NCI-H146 treated with DMSO at 0.1 percent for 48 hours (cell line): ENCODE measurements at regions not wholly inside any gene's neighbourhood (a gene's known extent, or its start where the extent isn't known, plus 50 kb on each side); places are given as distances from the start of the nearest gene placed in this dataset.
A peak's percentile ranks its signal among the peaks of the same experiment; 100 is the strongest.

Source experiments
- DNase-seq: peaks from one replicate; lab custom pipeline; 2025; ENCODE audit not compliant: unreplicated experiment; lab: John Stamatoyannopoulos, UW

DNA sequence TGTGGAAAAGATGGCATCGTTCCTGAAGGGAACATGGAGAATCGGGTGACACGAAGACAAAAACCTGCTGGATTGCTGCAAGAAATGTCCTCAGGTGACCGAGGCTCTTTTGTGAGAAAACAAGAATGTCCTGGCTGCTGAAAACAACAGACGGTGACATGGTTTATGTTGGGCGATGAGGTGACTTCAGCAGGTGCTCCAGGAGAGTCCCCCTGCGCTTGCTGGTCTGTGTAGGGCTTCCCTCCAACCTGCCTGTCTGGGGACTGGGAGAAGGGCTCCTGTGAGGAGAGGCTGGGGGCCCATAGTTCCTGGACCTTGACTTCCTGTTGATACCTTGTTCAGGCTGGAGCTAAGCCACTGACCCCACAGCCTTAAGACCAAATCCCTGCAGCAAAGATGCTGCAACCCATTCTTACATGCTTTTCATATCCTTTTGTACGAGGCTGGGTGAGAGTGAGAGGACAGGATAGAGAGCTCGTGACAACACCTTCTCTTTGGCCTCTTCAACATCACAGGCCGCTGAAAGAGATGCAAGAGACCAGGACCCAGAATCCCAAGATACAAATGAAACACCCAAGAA lies 134.8 kb downstream of the CD83 start:
- no peak for DNase-seq

DNA sequence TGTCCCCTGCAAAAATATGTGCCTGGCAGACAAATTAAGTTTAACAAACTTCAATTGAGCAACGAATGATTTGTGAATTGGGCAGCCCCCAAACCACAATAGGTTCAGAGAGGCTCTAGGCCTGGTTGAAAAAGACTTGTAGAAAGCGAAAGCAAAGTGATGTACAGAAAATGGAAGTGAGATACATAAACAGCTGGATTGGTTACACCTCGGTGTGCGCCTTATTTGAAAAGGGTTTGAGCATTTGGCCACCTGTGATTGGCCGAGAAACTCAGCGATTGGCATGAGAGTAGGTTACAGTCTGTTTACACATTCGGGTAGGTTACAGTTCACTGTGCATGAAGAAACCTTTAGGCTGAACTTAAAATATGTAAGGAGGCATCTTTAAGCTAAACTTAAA lies 136.9 kb downstream of the CD83 start:
- no peak for DNase-seq

DNA sequence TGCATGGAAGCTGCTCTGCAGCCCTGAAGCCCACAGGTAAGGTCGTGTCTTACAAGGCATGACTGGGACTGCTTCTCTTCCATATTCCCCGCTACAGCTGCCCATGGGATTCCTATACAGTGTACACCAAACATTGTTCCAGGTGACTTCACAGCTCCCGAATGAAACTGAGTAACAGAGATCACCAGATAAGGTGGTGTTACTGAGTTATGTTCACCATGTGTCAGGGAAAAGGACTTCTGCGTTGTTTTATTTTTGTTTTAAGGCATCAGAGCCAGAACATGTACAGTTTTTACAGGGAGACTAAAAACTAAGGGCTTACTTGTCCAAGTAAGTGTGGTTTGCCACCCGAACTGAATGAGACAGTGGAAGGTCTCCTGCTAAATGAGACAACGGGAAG lies 138.3 kb downstream of the CD83 start:
- DNase-seq = no peak

DNA sequence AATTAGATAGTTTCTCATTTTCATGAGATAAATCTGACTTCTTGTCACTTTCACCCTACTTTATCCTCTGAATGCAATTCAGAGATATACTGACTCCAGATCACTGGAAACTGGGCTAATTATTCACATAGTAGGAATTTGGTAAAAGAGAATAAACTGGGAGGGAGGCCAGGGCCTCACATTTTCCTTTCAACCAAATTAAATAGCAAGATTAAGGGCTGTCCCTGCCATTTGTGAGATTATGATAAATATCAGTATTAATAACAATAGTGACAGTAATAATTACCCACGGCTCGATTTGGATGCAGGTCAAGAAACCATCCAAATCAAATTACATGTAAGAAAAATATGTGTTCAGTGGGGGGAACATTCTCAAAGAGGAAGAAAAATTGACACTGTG lies 140.5 kb downstream of the CD83 start:
- DNase-seq = no peak

DNA sequence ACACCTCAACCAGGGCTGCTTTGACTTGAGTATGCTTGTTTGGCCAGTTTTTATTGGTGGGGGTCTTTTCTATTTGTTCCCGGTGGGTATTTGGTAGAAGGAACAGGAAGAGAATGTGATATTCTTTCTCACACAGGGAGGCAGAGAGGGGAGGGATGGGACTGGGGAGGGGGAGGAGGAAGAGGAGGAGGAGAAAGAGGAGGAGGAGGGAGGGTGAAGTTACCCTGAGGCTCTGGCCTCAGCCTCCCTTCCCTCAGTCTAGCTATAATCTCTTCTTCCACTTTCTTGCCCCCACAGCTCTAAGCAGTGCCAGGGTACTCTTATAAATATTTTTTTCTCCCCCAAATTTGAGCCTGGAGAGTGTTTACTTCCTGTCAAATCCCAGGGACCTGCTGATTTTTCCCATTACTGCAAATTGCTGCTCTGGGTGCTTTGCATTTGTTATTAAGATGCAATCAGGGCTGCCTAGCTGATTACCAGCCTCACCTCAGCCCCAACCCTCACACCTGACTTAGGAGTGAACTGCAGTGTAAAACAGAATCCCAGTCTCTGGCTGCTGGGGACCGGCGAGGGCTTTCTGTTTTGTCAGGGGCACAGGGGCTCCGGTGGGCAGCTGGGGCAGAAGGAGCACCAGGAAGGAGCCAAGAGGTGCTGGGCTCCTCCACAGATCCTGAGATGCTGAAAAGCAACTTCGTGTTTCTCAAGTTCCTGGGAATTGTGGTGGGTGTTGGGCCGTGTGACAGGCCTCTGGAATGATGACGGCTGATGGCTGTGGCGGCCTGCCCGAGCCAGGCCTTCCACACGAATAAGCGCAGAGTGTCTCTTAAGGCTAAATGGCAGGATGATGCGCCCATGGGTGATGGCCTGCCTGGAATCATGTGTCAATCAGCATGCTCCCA lies 141.4 kb downstream of the CD83 start:
- DNase-seq = no peak

DNA sequence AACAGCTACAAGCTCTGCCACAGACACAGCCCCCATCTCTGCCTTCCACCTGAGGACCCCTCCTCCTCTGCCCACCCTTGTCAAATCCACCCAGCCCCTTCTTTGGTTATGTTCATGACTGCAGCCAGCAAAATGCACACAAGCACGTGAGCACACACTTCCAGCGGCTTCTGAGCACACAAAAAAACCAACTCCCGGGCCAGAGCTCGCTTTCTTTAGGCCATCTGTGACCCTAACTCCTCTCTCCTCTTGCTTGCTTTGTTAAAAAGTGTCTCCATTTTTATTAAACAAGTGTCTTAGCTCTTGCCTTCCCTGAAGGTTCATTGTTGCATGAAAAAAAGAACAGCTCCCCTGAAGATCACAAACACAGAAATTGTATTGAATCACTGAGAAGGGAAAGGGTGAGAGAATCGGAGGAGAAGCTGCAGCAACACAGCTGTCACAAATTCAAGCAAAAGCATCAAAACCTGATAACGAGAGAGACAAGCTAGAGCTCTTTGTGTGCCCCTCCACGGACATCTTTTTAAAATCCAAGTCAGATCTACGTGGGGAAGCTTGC lies 142.1 kb downstream of the CD83 start:
- no peak for DNase-seq

DNA sequence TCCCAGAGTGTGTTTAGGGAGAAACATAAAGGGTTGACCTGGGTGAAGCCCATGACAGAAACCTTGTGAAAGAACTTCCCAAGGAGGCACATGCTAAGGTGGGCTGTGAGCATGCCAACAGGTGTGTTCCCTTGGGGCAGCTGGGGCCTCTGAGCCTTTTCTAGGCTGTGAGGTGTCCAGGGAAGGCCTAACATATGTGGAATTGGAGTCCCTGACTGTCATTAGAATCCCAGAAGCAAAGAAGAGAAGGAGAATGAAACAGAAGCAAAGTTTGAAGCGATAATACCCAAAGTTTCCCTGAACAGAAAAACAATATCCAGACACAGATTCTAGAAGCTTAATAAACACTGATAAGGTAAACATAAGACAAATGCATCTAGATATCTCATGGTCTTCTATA lies 143.3 kb downstream of the CD83 start:
- no peak for DNase-seq

DNA sequence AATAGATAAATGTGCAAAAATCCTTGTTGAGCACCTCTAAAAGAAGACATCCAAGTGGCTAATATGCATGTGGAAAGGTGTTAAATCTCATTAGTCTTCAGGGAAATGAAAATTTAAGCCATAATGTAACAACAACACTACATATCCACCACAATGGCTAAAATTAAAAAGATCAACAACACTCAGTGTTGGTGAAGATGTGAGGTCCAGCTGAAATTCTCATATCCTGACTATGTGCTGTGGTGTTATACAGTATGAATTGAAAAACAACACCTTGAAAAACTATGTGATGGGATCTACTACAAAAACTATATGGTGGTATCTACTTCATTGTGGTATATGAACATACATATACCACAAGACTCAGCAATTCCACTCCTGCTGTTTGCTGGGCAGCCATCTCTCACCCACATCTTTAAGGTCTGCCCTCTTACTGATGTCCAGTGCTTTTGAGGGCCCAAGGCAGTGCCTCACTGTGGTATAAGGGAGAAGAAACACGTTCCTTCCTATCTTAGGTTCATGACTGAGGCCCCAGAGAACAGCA lies 146.4 kb downstream of the CD83 start:
- no peak for DNase-seq

DNA sequence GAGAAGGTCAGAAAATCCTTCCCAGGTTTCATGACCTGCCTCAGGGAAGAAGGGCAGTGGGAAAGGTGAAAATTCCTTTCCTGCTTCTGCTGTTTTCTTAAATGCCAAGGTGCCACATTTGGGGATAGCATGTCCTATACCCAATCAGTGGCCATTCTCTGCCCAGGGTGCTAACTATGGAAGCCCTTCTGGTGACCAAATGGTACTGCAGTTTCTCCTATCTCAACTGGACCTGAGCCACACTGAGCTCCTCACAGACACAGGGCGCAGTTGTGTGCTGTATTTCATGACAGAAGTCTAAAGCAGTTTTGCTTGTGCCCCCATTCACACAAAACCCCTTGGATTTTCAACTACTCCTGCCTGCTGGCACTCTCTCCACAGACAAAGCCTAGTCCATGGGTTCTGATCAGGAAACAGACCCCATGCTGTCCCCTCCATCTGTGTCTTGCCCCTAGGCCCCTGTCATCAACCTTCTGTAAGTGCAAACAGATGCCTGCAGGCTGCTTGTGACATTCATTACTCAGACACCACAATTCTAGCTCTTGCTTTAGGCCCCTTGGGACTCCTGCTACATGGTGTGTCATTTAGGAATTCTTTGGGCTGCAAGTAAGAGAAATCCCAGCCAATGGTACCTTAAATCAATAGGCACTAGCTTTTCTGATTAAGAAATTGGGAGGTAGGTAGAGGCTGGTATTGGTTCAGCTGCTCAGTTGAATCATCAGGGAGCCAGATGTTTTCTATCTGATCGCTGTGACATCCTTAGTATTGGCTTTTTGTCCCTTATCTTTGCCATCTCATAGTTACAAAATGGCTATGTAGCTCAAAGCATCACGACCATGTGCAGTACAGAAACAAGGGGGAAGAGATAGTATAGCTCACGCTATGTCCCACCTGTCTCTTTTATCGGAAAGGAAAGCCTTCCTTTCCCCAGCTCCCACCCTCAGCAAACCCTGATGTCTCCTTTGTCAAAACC lies 147.8 kb downstream of the CD83 start:
- DNase-seq = peak; percentile 62

DNA sequence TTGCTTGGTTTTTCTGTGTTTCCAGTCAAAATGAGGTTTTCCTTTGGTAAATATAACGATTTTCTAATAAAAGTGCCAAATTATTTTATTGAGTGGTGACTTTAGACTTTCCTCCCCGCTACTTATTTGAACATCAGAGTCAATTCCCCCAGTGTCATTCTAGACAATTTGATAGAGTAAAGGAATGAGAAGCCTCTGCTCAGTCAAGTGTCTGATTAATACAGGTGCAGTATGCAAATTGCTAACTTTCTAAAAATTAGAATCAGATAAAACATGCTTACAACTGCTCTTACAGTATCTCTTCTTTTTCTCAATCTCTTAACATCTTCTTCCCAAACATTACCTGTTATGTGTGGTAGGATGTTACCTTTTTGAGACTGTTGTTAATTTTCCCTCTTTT lies 148.7 kb downstream of the CD83 start:
- no peak for DNase-seq

DNA sequence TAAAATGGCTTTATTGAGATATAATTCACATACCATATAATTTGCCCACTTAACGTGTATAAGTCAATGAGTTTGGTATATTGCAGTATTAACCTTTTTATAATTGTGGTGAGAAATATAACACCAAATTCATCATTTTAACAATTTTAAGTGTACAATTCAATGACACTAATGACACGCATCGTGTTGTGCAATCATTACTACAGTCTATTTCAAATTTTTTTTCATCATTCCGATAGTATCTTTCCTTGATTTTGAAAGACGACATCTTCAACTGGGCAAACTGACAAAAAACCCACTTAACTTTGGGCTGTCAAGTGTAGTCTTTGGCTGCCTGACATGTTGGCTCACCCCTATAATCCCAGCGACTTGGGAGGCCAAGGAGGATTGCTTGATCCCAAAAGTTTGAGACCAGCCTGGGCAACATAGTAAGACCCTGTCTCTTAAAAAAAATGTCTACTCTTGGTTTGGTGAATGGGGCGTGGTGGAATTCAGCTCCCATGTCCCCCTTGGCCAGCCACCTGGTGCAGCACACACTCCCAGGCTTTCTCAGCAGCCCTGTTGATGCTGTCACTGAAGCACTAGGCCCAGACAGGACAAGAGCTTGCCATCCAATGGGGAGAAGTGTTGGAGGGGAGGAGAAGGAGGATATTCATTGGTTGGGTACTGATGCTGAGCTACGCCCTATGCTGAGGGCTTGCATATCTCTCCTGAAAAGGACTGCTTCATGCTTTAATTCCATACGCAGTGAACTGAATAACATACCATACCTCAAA lies 150.5 kb downstream of the CD83 start:
- DNase-seq = no peak

DNA sequence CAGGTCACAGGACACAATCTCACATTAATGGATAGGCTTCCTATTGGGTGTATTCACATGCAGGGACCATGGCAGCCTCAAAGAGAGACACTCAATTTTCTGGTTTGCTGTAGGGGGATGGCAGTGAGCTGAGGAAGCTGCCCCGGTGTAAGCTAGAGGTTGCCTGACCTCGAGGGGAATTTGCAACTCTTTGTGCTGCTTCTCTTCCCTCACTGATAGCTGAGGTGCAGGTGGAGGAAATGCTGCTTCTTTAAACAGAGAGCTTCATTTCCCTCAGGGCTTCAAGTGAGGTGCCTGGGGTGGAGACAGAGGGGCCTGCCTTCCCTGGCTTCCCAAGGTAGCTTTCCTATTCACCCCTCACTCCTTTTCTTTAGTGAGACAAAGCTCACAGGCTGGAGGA lies 151.9 kb downstream of the CD83 start:
- DNase-seq = no peak

DNA sequence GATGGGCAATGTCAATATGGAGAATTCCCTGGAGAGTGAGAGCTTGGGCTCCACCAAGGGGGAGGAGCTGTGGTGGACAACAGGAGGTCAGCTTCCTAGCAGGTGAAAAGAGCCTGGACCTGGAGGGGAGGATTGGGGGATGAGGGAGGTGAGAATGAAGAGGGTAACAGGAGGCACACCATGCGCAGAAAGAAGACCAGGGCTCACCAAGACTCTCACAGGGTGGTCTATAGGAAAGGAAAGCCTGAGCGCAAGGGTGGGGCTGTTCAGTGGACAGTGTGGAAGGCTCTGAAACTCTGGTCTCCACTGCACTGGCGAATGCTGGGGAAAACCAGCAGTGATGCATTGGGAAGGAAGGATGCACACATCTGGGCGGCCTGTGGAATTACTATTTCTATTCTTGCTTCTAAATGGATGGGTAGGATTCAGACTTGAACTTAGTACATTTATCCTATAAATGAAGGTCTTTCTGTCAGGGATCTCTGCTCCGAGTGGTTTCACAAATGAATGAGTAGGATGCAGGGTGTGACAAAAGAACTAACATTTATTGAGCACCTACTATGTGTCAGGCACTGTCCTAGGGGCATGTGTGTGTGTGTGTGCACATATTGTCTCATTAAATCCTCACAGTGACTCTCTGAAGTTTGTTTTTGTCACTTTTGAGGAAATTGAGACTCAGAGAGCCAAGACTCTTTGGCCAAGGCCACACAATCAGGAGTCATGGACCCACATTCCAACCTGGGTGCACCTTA lies 152.7 kb downstream of the CD83 start:
- DNase-seq = no peak

DNA sequence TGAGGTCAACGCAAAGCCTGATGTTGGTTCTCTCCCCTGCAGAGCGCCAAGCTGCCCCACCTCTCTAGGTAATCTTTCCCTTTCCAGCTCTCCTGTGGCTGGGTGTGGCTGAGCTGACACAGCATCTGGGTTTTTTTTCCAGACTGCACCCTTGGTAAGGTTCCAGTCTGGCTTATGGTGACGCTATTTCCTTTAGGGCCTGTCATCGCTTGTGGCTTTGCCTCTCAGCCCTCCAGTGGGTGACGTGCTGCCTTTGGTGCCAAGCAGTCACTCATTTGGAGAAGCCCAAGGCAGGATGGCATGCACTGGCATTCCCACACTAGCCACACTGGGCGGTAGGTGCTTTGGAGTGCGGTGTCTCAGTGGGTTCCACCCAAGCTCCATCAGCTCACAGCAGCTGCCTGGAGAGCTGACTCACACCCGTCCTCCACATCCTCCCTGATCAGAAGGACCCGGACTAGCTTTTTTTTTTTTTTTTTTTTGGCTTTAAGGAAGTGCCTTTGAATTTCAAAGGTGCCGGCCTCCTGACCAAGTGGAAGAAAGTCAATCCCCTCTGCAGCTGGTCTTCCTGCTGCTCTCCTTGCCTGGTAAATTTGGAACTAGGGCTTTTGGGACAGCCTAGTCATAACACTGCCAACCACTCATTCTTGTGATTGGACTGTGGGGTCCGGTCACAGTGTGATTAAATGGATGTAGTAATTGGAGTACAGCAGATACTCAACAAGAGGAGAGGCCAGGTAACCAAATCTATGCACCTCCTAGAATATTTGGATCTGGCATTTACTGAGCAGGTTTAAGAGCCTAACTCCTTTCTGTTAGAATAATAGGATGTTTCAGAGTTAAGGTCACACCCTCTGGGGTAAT lies 153.6 kb downstream of the CD83 start:
- no peak for DNase-seq

DNA sequence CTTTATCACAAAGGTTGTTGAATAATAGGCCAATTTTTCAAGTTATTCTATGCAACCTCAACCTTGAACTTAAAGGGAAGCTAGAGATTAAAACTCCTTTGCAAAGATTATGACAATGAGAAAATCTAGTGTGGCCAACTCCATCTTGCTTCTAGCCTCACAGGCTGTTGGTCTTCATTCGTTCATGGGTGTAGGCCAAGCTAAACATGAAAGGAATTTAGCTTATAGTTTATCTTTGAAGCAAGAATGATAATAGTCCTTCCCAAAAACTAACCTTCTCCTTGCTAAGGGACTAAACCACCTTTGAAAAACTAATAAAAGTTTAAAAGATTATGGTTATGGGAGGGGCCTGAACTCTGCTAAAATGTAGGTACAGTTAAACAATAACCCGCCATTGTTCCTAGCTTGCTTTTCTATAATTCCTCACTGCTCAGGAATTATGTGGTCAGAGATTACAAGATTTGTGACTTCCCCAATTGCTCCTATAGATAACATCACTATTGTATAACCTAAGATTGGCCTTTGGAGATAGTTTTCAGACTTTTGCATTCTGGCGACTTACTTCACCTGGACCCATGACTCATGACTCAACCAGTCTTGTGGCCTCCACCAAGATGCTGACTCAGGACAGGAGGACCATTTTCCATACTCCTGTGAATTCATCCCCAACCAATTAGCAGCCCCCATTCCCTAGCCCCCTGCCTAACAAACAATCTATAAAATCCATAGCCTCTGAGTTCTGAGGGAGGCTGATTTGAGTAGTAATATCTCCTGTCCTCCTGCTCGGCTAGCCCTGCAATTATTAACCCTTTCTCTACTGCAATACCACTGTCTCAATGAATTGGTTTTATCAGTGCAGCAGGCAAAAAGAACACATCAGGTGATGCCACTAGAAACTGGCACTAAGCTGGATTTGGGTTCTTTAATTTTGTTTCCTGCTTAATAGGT lies 154.5 kb downstream of the CD83 start:
- DNase-seq = no peak

DNA sequence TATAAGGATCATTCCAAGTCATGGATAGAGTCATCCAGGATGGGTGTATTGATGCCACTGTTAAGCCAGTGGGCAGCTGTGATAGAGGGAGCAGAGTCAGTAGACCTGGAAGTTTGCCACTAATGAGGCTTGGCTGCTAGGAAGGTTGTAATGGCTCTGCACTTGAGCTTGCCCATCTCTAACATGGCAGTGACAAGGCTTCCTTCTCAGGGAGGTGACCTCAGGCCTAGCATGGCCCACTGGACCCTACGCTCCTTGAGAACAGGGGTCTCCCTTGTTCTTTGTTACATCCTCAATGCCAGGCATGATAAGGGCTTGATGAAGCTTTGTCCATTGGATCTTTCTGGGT lies 155.1 kb downstream of the CD83 start:
- no peak for DNase-seq

DNA sequence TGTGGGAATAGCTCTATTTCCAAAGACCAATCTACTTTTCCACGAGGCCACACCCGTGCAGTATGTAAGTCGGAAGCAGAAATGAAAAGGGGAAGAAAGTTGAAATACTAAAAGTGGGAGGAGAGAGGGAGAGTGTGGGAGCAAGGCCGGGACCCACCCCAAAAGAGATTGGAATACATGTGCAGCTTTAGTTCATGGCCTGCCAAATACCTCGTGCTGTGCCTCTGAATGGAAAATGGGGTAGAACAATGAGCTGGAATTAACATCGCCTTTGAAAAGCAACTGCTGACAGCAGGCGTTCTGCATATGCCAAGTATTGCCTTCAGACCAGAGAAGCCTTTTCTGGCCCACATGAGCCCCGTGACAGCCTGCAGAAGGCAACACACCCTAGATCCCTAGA lies 155.6 kb downstream of the CD83 start:
- DNase-seq = no peak

DNA sequence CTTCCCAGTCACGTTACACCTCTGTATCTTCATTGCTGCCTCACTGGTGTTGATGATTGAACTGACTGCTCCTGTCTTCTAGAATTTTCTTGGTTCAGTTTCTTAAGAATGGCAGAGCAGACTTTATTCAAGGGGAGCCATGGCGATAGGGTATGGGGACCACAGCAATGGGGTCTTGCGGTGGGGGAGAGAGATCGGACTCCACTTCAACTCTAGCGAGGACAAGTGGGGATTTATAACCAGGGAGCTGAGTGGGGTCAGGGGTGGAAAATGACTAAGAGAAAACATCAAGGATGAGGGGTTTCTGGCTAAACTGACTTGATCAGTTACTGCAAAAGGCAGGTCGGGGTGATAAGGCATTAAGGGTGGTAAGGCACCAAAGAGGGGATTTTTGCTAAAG lies 156.4 kb downstream of the CD83 start:
- DNase-seq = no peak
